RWPE1 (cell line): ENCODE measurements at regions not wholly inside any gene's neighbourhood (a gene's known extent, or its start where the extent isn't known, plus 50 kb on each side); places are given as distances from the start of the nearest gene placed in this dataset.

Source experiments
- CTCF ChIA-PET: fragments of 350-600 bp; sonication (Branson Sonifier 250); formaldehyde crosslinking; extraction: SDS; loops from one replicate; lab custom pipeline; 2021; lab: Yijun Ruan, JAX
- POLR2A ChIA-PET: fragments of 400-600 bp; formaldehyde crosslinking; extraction: SDS; loops from one replicate; lab custom pipeline; 2020; ENCODE audit warnings: antibody characterized with exemption; ENCODE audit not compliant: low non-redundant PET; lab: Yijun Ruan, JAX
- DNase-seq: peaks from one replicate; pipeline ENCODE4 v3.0.0; 2012; ENCODE audit warnings: low spot score
- H3K27ac ChIP-seq: fragments of 450-650 bp; 2 replicates; pipeline ENCODE4 v1.5.1; 2017
- CTCF ChIP-seq: fragments of 450-650 bp; conservative IDR thresholded peaks from 2 replicates; pipeline ENCODE4 v1.5.1; 2017; ENCODE audit warnings: low read depth, mild to moderate bottlenecking

- H3K27ac ChIP-seq: no peak overlapping the region
- POLR2A ChIA-PET: no interaction called here
- CTCF ChIA-PET: no interaction called here
- no peak for TF ChIP-seq CTCF
- DNase-seq: no peak
These were observed 758.3 kb downstream of the DNAH5 start for GRCh38 chr5:13186177-13186576.

- ChIA-PET CTCF (interaction anchor here (0.6 kb wide), 1 partner anchor 852 kb away, joined by 4 read pairs; no protein-coding TSS in a partner anchor), POLR2A (no interaction called here)
- DNase-seq: no peak
- TF ChIP-seq CTCF: no peak
- no peak overlapping the region for H3K27ac ChIP-seq
These were observed 764.9 kb downstream of the DNAH5 start for GRCh38 chr5:13179407-13180087.

- peak; percentile 64 for DNase-seq
- no peak for TF ChIP-seq CTCF
- no peak overlapping the region for H3K27ac ChIP-seq
- CTCF ChIA-PET: no interaction called here
- POLR2A ChIA-PET: no interaction called here
These were observed 800.9 kb downstream of the DNAH5 start for GRCh38 chr5:13143630-13144029.

- DNase-seq: no peak
- TF ChIP-seq CTCF: no peak
- ChIA-PET CTCF (no interaction called here), POLR2A (no interaction called here)
- no peak overlapping the region for H3K27ac ChIP-seq
These were observed 801.3 kb downstream of the DNAH5 start for GRCh38 chr5:13143214-13143613.

GRCh38 chr5:13133951-13134350 lies 810.5 kb downstream of the DNAH5 start:
- no peak for DNase-seq
- CTCF ChIA-PET: no interaction called here
- TF ChIP-seq CTCF: no peak

GRCh38 chr5:13115476-13115875 lies 829.0 kb downstream of the DNAH5 start:
- CTCF ChIA-PET: no interaction called here
- TF ChIP-seq CTCF: no peak
- DNase-seq: no peak
- POLR2A ChIA-PET: no interaction called here
- no peak overlapping the region for H3K27ac ChIP-seq

More at GRCh38 chr5:13133951-13134350, 810.5 kb downstream of the DNAH5 start:
- H3K27ac ChIP-seq: no peak overlapping the region
- POLR2A ChIA-PET: no interaction called here
